ENCODE measurements at regions not wholly inside any gene's neighbourhood (a gene's known extent, or its start where the extent isn't known, plus 50 kb on each side); places are given as distances from the start of the nearest gene placed in this dataset.
"Not testable (repeated sequence)": the region's sequence is repeated elsewhere in the genome, so short reads cannot be mapped to it uniquely, and the experiment has no call there.

GRCh38 chr3:36060950-36061349 lies 319.4 kb upstream of the STAC start:
- in situ Hi-C loops (cut with HindIII; ENCODE audit: low sequenced_read_pairs): no loop called here

GRCh38 chr3:36063992-36064391 lies 316.3 kb upstream of the STAC start:
- in situ Hi-C loops (cut with HindIII; ENCODE audit: low sequenced_read_pairs): no loop called here

DNA sequence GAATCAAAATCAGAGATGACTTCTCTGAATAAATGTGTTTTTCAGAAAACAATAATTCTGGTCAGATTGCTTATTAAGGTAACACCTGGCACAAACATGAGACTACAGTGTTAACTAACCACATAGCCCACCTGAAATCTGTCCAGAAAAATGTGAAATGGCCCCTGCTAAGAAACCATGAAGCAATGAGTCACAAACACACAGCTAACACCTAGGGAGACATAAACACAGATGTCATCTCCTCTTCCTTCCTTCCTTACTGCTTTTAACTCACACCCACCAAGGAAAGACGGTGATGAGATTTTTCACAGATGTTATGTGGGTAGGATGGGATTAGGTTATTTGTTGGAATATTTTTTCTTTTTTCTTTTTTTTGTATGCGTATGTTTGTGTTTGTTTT lies 315.0 kb upstream of the STAC start:
- in situ Hi-C loops (cut with HindIII; ENCODE audit: low sequenced_read_pairs): no loop called here

GRCh38 chr3:36075491-36075890 lies 304.8 kb upstream of the STAC start:
- in situ Hi-C loops (cut with HindIII; ENCODE audit: low sequenced_read_pairs): no loop called here

- in situ Hi-C loops (cut with HindIII; ENCODE audit: low sequenced_read_pairs): no loop called here
Observed at GRCh38 chr3:36077320-36077719, 303.0 kb upstream of the STAC start.

- in situ Hi-C loops (cut with HindIII; ENCODE audit: low sequenced_read_pairs): not testable (repeated sequence)
Observed at GRCh38 chr3:36082958-36083357, 297.3 kb upstream of the STAC start.

DNA sequence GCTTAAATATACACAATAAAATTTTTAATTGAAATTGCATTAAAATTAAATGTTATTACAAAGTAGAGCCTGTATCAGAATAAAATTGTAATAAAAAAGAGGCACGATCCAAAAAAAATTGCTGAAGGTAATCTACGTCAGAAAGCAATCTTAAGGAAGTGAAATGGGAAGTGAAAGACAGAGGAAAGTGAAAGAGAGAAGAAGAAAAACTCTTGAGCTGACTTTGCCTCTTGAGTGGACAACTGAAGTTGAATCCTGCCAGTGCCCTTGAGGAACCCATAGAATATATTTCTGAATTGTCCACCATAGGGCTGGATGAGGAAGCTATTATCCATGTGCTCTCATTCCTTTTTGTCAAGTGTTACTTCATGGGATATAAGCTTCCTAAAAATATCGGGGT lies 285.1 kb upstream of the STAC start:
- in situ Hi-C loops (cut with HindIII; ENCODE audit: low sequenced_read_pairs): no loop called here

DNA sequence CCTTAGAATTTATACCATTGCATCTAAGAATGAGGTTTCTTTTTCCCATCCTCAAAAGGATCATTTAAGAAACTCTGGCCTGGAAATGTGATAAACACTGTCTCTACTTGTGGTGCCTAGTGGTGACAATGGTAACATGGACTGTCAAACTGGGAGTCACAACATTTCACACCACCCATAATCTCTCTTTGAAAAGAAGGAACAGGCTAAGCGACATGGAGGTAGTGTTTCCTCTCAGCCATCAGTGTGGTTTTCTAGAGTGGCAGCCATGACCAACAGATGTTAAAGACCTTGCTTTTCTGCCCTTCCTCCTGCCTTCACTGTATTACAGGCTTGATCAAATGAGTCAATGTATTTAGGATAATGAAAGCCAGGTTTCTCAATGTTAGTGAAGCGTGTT lies 283.1 kb upstream of the STAC start:
- in situ Hi-C loops (cut with HindIII; ENCODE audit: low sequenced_read_pairs): no loop called here

DNA sequence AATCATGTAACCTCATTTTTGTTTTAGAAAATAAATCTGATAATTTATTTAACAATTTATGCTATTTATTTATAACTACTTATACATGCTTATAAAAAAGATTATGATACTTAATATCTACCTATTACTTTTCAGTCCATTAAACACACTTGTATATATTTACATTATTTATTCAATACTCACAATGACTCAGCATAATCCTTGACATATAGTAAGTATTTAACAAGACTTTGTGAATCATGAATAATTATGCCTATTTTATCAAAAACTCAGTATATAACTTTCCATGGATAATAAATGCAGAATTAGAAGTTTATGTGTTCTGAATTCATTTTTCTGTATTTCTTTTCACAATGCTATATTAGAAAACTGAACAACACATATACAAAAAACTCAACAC lies 266.0 kb upstream of the STAC start:
- in situ Hi-C loops (cut with HindIII; ENCODE audit: low sequenced_read_pairs): loop anchor here (10.0 kb wide), 1 partner anchor 290 kb away; no protein-coding TSS in a partner anchor

- in situ Hi-C loops (cut with HindIII; ENCODE audit: low sequenced_read_pairs): no loop called here
Observed at GRCh38 chr3:36124118-36124796, 256.0 kb upstream of the STAC start.

GRCh38 chr3:36132214-36132613 lies 248.1 kb upstream of the STAC start:
- in situ Hi-C loops (cut with HindIII; ENCODE audit: low sequenced_read_pairs): no loop called here

DNA sequence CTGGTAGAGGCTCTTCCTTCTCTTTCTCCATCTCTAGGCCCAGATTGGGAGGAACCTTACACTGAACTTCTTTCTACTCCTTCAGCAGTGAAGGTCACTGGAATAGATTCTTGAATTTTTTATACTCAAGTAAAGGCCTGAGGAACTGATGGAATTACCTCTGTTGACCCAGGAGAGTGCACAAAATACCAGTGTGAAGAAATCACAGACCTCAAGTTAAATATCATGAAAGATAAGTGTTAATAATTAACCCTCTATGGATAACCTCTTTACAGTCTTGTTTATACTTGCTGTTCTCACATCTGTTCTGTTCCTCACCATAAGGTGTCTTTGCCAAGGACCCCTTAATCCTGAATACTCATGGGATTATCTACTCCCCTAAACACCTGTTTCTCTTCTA lies 244.4 kb upstream of the STAC start:
- in situ Hi-C loops (cut with HindIII; ENCODE audit: low sequenced_read_pairs): no loop called here

- in situ Hi-C loops (cut with HindIII; ENCODE audit: low sequenced_read_pairs): no loop called here
Observed at GRCh38 chr3:36142746-36143145, 237.6 kb upstream of the STAC start.

DNA sequence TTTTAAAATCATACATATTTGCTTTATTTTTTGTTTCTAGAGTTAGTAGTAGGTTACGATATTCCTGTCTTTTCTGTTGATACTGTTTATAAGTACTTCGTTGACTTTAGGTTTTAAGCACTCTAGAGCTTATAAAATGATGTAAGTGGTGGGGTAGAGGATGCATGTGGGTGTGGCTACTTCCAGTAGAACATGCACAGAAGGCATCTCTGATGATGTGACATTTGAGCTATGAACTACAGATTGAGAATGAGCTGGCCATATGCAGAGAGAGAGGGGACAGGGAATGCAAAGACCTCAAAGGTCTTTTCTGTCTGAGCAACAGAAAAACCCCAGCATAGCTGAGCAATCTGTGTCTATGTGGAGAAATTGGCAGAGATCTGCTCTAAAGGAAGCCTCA lies 233.9 kb upstream of the STAC start:
- in situ Hi-C loops (cut with HindIII; ENCODE audit: low sequenced_read_pairs): no loop called here

DNA sequence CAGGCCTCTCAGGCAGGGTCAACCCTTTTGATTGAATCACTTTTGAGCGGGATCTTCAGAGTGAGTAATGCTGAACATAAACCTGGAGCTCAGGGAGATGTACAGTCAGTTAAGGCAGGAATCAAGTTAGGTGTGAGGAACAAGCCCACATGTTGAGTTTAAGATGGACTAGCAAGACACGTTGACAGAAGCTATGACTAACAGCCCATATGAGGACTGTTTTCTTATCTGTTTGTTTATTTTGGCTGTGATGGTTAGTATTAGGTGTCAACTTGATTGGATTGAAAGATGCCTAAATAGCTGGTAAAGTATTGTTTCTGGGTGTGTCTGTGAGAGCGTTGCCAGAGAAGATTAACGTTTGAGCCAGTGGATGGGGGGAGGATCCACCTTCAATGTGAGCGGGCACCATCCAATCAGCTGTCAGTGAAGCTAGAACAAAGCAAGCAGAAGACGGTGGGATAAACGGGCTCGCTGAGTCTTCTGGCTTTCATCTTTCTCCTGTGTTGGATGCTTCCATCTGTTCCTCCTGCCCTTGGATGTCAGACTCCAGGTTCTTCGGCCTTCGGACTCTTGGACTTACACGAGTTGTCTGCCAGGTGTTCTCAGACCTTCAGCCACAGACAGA lies 232.3 kb upstream of the STAC start:
- in situ Hi-C loops (cut with HindIII; ENCODE audit: low sequenced_read_pairs): no loop called here

DNA sequence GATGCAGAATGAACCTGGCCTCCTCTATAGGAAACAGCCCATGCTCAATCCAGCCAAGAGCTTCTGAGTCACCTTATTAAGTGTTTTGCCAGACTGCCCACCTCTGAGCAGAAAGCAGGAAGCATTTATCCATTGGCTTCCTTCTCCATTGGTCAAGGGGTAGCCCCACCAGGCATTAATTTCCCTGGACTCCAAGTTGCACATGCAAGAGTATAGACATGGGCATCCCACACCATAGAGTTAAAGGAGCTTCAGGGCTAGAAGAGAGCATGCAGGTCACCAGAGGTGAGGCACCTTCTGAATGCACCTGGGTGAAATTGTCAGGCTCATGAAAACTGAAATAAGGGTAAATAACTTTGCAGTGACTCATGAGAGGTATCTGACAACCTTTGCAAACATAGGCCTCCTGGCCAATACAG lies 230.8 kb upstream of the STAC start:
- in situ Hi-C loops (cut with HindIII; ENCODE audit: low sequenced_read_pairs): no loop called here

DNA sequence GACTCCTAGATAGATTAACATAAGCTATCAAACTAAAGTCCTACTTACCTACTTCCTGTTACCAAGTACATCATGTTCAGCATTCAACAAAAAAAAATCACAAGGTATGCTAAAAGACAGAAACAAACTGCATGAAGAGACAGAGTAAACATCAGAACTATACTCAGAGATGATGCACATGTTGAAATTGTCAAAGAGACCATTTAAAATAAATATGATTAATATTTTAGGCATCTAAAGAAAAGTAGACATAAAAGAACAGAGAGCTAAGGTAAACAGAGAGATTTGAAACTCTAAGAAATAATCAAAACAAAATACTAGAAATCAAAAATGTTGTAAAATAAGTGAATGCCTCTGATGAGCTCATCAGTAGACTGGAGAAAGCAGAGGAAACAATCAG lies 224.8 kb upstream of the STAC start:
- in situ Hi-C loops (cut with HindIII; ENCODE audit: low sequenced_read_pairs): no loop called here

DNA sequence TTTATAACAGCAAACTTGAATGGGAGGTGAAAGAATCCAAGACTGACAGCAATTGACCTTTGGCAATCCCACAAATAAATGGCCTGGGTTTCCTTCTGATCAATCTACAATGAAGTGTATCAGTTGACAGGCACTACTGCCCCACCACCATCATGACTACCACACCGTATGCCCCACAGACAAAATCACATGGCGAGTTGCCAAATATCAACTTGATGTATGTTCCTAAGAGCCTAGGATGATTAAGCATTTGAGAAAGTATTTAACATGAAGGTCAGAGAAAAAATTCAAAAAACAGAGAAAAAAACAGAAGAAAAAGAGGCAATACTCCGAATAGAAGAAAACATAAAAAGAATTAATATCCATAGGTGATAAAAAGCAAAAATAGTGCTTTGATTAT lies 215.9 kb upstream of the STAC start:
- in situ Hi-C loops (cut with HindIII; ENCODE audit: low sequenced_read_pairs): no loop called here

DNA sequence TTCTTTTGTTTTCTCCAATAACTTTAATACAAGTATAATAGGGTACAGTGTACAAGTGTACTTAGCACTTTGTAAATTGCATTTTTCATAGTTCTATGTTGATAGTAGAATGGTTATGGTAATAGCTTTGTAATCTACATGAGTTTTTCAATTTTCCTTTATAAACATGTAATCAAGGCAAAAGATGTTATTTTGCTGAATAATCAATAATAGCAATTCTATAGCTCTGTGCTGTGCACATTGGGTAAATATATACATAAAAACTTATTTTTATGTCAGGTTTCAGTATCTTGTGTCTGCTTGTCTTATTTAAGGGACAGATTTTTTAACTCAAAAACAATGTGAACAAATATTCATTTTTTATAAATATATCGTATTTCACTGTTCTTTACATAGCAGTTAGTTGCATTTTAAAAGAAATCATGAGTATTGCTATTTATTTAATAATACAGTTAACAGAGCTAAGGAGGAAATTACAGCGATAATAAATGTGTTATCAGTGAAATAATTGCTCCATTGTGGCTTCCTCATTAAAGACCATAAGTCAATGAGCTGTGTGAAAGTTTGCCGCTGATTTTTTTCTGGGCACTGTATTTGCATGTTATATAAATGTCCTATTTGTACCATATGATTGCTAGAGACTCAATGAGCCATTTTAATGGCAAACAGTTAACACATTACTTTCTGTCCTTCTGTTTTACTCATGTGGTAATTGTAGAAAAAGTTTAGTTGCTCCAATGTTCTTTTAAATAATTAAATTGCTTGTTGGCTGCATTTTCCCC lies 214.6 kb upstream of the STAC start:
- in situ Hi-C loops (cut with HindIII; ENCODE audit: low sequenced_read_pairs): no loop called here

DNA sequence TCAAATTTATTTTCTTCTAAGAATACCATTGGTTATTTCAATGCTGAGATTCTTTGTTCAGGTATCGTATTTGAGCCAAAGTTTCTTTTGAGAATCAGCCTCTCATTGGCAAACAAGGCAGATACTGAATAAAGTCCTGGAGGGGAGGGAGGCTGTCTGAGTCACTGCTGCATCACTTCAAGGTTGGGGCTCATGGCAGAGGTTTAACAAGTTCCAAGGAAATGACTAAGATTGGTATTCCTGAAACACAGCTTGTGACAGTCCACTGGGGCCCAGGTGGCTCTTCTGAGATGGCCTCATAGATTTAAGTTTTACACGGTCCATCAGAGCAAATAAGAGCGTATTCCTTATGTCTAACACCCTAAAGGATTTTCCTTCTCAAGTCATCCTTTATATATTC lies 213.8 kb upstream of the STAC start:
- in situ Hi-C loops (cut with HindIII; ENCODE audit: low sequenced_read_pairs): no loop called here

GRCh38 chr3:36172699-36173098 lies 207.6 kb upstream of the STAC start:
- in situ Hi-C loops (cut with HindIII; ENCODE audit: low sequenced_read_pairs): no loop called here
